D721Med (cell line): ENCODE measurements at regions not wholly inside any gene's neighbourhood (a gene's known extent, or its start where the extent isn't known, plus 50 kb on each side); places are given as distances from the start of the nearest gene placed in this dataset.

Experiments used
- DNase-seq: peaks from one replicate; pipeline ENCODE4 v3.0.0; 2011; ENCODE audit warnings: low spot score; ENCODE audit not compliant: insufficient read length
- FAIRE-seq: peaks from 2 replicates; lab custom pipeline; 2011; peaks lifted over from hg19 to GRCh38; lab: Jason Lieb, UNC
- CTCF ChIP-seq: IDR thresholded peaks from 2 replicates; pipeline ENCODE4 v1.5.1; 2012; ENCODE audit warnings: mild to moderate bottlenecking, control low read depth; ENCODE audit not compliant: insufficient read depth; ENCODE audit errors: missing control alignments

GRCh38 chr5:60507687-60508086 lies 192.3 kb downstream of the DEPDC1B start:
- TF ChIP-seq CTCF: no peak
- FAIRE-seq: no peak
- no peak for DNase-seq

GRCh38 chr5:60505373-60506171 lies 194.4 kb downstream of the DEPDC1B start:
- TF ChIP-seq CTCF: no peak
- DNase-seq: no peak
- FAIRE-seq: no peak

GRCh38 chr5:60504342-60504741 lies 195.6 kb downstream of the DEPDC1B start:
- no peak for TF ChIP-seq CTCF
- DNase-seq: no peak
- no peak for FAIRE-seq

GRCh38 chr5:60503771-60504170 lies 196.2 kb downstream of the DEPDC1B start:
- no peak for FAIRE-seq
- TF ChIP-seq CTCF: no peak
- no peak for DNase-seq

- DNase-seq: no peak
- TF ChIP-seq CTCF: no peak
- no peak for FAIRE-seq
These were observed 202.1 kb downstream of the DEPDC1B start for GRCh38 chr5:60497706-60498500.

- FAIRE-seq (no peak), DNase-seq (no peak)
- no peak for TF ChIP-seq CTCF
These were observed 204.1 kb downstream of the DEPDC1B start for GRCh38 chr5:60495644-60496520.
